ENCODE measurements at regions not wholly inside any gene's neighbourhood (a gene's known extent, or its start where the extent isn't known, plus 50 kb on each side); places are given as distances from the start of the nearest gene placed in this dataset.
A peak's percentile ranks its signal among the peaks of the same experiment; 100 is the strongest.
"Not testable (repeated sequence)": the region's sequence is repeated elsewhere in the genome, so short reads cannot be mapped to it uniquely, and the experiment has no call there.

DNA sequence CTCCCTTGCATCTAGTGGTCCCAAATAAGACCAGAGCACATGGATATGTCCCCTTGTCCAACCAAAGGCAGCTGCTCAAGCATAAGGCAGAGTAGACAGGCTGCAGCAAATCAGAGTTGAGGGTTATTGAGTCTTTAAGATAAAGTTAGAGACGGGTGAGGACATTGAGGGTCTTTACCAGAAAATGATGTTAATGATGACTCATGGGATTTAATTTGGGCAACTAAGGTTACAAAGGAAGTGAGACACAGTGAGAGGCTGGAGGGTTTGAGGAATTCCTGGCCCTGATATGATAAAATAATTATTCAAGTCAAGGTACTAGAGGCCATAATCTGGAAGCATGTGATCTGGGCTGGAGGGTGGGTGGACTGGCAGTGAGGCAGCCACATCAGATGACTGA, 133.6 kb downstream of the ALDH8A1 start:
- H3K4me2 ChIP-seq, result 0 out of 22 replicates have a peak overlapping the region, but pooled peaks of 1 of the 11 experiments have one; percentile 9
- no peak overlapping the region for H3K4me3 ChIP-seq
- H4K20me1 ChIP-seq, result no peaks in the 10 kb centered on the region
- H3K4me1 ChIP-seq, result no peaks in the 10 kb centered on the region
- H3K27ac ChIP-seq, result no peak overlapping the region
- no peaks in the 10 kb centered on the region for H3K36me3 ChIP-seq
- H3K9me3 ChIP-seq (replicated peaks in 1 of 11), result no peaks in the 10 kb centered on the region
- H3K27me3 ChIP-seq, result no peaks in the 10 kb centered on the region
- H3K9ac ChIP-seq, result no peak overlapping the region
- TF ChIP-seq Cebpa-rat (IDR thresholded peaks at IDR 0.05), result no peak

DNA sequence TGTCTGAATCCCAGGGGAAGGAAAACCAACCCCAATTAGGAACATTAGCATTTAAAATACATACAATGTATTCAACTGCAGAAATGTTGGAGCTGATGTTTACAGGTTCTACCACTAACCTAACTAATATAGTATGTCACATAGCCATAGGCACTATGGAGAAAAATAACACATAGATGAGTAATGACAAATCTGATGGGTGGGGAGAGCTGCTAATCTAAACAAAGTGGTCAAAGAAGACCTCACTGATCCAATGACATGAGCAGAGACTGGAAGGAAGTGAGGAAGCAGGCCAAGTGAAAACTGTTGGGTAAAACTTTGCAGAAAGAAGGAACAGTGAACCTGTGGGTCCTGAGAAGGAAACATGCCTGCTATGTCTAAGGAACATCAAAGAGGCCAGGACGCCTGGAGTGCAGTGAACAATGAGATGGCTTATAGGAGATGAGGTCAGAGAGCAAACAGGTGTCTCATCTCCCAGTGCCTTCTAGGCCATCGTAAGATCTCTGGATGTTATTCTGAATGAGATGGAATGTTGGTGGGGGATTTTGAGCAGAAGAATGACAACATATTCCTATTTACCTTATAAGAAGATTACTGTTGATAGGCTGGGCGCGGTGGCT, 135.7 kb downstream of the ALDH8A1 start:
- Histone ChIP-seq H3K4me3 (no peak overlapping the region), H3K27ac (no peak overlapping the region), H3K9me3 (replicated peaks in 1 of 11) (no peaks in the 10 kb centered on the region), H3K4me2 (no peak overlapping the region), H3K36me3 (no peaks in the 10 kb centered on the region), H3K27me3 (no peaks in the 10 kb centered on the region), H3K4me1 (no peaks in the 10 kb centered on the region), H4K20me1 (no peaks in the 10 kb centered on the region), H3K9ac (no peak overlapping the region)
- TF ChIP-seq Cebpa-rat (IDR thresholded peaks at IDR 0.05), result no peak

DNA sequence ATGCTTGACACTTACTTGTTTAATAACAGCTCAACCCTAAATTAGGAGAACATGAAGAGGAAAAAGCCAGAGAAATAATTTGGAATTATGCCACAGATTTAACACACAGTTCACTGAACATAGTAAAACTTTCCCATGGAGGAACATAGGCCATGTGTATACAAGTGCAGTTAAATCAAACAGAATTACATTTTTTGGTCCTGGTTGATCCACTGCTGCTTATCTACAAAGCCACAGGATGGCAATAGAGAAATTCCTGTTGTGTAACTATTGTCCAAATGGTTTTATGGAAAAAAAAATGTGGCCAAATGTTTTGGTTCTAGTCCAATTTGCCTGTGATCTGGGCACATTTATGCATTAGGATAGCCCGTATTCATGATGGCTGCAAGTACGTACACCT, 136.8 kb downstream of the ALDH8A1 start:
- no peaks in the 10 kb centered on the region for H3K36me3 ChIP-seq
- H3K4me1 ChIP-seq, result no peaks in the 10 kb centered on the region
- H3K9ac ChIP-seq, result no peak overlapping the region
- no peak overlapping the region for H3K4me3 ChIP-seq
- no peaks in the 10 kb centered on the region for H3K27me3 ChIP-seq
- no peaks in the 10 kb centered on the region for H3K9me3 ChIP-seq (replicated peaks in 1 of 11)
- H3K27ac ChIP-seq, result no peak overlapping the region
- TF ChIP-seq Cebpa-rat (IDR thresholded peaks at IDR 0.05), result no peak
- no peaks in the 10 kb centered on the region for H4K20me1 ChIP-seq
- no peak overlapping the region for H3K4me2 ChIP-seq

DNA sequence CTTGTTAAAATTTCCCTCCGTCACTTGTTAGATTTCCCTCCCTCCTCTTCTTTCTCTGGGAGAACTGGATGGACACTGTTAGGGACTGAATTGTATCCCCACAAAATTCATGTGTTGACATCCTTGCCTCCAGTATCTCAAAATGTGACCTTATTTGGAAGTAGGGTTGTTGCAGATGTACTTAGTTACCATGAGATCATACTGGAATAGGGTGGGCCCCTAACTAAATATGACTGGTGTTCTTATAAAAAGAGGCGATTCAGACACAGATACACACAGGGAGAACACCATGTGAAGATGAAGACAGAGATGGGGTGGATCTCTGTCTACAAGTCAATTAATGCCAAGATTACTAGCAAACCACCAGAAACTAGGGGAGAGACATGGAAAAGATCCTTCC, 139.5 kb downstream of the ALDH8A1 start:
- Histone ChIP-seq H3K27ac (no peak overlapping the region), H3K4me2 (no peak overlapping the region), H3K9ac (no peak overlapping the region), H4K20me1 (no peaks in the 10 kb centered on the region), H3K4me3 (no peak overlapping the region), H3K27me3 (no peaks in the 10 kb centered on the region), H3K36me3 (no peaks in the 10 kb centered on the region), H3K4me1 (peaks cover 0 to 20% (median 13%) of the 10 kb centered on the region in 10 experiments; a peak in 15 of 20 replicates), H3K9me3 (replicated peaks in 1 of 11) (no peaks in the 10 kb centered on the region)
- TF ChIP-seq Cebpa-rat (IDR thresholded peaks at IDR 0.05), result no peak

DNA sequence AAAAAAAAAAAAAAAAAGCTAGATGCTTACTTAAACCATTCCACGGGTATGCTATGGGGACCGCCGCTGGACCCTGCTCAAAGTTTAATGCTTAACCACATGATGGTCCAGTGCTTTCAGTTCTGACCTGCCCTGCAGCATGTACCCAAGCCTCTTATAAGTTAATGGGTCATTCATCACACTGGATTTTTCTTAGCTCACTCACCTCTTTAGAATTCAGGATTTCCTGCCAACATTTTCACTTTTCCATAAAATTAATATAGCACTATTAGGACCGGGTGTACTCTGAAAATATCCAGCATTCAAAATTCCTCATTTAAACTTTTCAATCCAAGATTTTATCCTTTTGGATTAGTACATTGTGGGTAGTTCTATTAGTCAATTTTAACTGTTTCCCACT, 140.8 kb downstream of the ALDH8A1 start:
- no peaks in the 10 kb centered on the region for H3K27me3 ChIP-seq

DNA sequence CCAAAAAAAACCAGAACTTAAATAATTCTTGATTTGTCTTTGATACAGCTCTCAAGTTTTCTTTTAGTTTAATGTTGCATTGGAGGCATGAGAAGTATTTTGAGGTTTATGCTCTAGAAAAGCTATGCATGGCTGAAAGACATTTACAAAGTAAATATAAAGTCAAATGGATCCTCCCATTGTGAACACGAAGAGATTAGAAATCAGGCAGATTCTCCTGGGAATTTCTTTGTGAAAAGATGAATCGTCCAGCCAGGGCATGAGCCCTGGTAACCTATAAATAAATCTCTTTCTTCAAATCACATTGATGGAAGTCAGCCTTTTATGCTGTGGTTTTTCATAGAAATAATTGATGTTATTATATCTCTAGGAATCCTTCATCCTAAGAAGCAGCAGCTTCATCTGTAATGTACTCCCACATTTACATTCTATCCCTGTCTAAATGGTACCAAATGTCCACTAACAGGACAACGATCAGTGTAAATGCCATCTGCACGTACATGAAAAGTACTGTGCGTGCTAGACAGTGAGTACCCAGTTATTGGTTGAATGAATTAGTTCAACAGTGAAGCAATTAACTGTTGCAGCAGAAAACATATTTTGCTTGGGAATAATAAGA, 143.6 kb downstream of the ALDH8A1 start:
- Histone ChIP-seq H3K4me3 (no peak overlapping the region), H3K9me3 (replicated peaks in 1 of 11) (no peaks in the 10 kb centered on the region), H3K4me2 (peak overlapping the region in 10 of 11 experiments; percentile 7 to 67 (median 56); a peak in 16 of 22 replicates), H3K9ac (no peak overlapping the region; a peak in 1 of 22 replicates), H3K4me1 (peaks cover 0 to 22% (median 13%) of the 10 kb centered on the region in 10 experiments; a peak in 15 of 20 replicates), H3K27me3 (no peaks in the 10 kb centered on the region), H4K20me1 (no peaks in the 10 kb centered on the region), H3K36me3 (no peaks in the 10 kb centered on the region), H3K27ac (no peak overlapping the region)
- TF ChIP-seq Cebpa-rat (IDR thresholded peaks at IDR 0.05), result no peak

More for the DNA sequence above, 140.8 kb downstream of the ALDH8A1 start:
- H3K4me2 ChIP-seq, result no peak overlapping the region
- H3K27ac ChIP-seq, result no peak overlapping the region
- no peak overlapping the region for H3K9ac ChIP-seq
- H3K4me1 ChIP-seq, result peaks cover 0 to 22% (median 13%) of the 10 kb centered on the region in 10 experiments; a peak in 15 of 20 replicates
- no peaks in the 10 kb centered on the region for H3K9me3 ChIP-seq (replicated peaks in 1 of 11)
- no peaks in the 10 kb centered on the region for H4K20me1 ChIP-seq
- no peak for TF ChIP-seq Cebpa-rat (IDR thresholded peaks at IDR 0.05)
- H3K36me3 ChIP-seq, result no peaks in the 10 kb centered on the region
- H3K4me3 ChIP-seq, result no peak overlapping the region

DNA sequence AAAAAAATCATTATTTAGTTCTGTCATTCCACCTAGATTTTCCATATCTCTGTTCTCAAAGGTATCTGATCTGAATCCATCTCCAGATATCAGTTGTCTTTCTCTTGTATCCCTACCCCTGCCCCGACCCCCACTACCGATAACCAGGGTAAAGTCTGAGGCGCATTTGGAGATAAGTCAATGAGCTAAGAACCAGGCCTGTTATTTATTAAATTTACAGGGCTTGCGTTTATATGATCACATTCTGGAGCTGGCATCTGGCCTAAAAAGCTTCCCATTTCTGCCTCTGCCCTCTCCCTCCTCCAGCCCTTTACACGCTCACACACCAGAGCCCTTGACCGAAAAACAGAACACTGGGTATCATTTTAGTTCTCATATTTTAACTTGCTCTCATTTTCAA, 144.7 kb downstream of the ALDH8A1 start:
- Histone ChIP-seq H3K4me1 (peaks cover 0 to 22% (median 13%) of the 10 kb centered on the region in 10 experiments; a peak in 15 of 20 replicates), H3K36me3 (no peaks in the 10 kb centered on the region)
- TF ChIP-seq Cebpa-rat (IDR thresholded peaks at IDR 0.05), result no peak

DNA sequence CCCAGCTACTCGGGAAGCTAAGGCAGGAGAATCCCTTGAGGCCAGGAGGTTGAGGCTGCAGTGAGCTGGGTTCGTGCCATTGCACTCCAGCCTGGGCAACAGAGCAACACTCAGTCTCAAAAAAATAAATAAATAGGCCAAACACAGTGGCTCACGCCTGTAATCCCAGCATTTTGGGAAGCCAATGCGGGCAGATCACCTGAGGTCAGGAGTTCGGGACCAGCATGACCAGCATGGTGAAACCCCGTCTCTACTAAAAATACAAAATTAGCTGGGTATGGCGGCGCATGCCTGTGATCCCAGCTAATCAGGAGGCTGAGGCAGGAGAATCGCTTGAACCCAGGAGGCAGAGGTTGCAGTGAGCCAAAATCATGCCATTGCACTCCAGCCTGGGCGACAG, 145.6 kb downstream of the ALDH8A1 start:
- not testable (repeated sequence) for H3K9ac ChIP-seq; H4K20me1 ChIP-seq; H3K4me3 ChIP-seq; H3K27ac ChIP-seq; H3K27me3 ChIP-seq; H3K36me3 ChIP-seq; H3K4me2 ChIP-seq; H3K9me3 ChIP-seq (replicated peaks in 1 of 11)
- H3K4me1 ChIP-seq, result peaks cover 0 to 22% (median 13%) of the 10 kb centered on the region in 10 experiments; a peak in 15 of 20 replicates

More for the DNA sequence above, 144.7 kb downstream of the ALDH8A1 start:
- H3K4me2 ChIP-seq, result peak overlapping the region in 4 of 11 experiments; percentile 57 to 67 (median 60); a peak in 3 of 22 replicates
- no peaks in the 10 kb centered on the region for H4K20me1 ChIP-seq
- H3K9ac ChIP-seq, result no peak overlapping the region
- H3K27ac ChIP-seq, result no peak overlapping the region
- no peaks in the 10 kb centered on the region for H3K9me3 ChIP-seq (replicated peaks in 1 of 11)
- no peaks in the 10 kb centered on the region for H3K27me3 ChIP-seq
- H3K4me3 ChIP-seq, result no peak overlapping the region

DNA sequence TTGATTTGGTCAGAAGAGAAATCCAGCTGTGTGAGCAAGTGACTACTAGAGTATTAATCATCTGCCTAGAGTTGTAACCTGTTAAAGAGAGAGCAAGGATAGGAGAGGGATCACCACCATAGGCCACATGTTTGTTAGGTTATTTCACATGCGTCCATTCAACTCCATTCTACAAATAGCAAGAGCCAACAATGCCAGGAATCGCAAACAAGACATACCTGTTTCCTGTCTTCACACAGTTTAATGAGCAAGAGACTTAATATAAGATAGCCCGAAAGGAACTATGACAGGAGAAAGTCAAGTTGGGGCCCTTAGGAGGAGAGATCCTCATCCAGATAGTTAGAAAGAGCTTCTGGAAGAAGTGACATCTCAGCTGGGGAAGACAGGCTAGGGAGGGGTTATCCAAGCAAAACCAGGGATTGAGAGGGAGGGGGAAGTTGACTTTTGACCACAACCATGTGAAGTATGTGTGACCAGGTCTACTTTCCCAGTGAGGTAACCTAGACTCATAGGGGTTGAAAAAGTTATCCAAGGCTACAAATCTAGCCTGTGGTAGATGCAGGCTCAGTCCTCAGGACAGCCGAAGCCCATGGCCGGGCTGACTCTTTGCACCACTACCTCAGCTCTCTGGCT, 147.4 kb downstream of the ALDH8A1 start:
- H3K4me2 ChIP-seq, result no peak overlapping the region
- H3K36me3 ChIP-seq, result no peaks in the 10 kb centered on the region
- H3K9me3 ChIP-seq (replicated peaks in 1 of 11), result no peaks in the 10 kb centered on the region
- H3K27ac ChIP-seq, result no peak overlapping the region
- no peak overlapping the region for H3K9ac ChIP-seq
- H3K4me3 ChIP-seq, result no peak overlapping the region
- H3K27me3 ChIP-seq, result no peaks in the 10 kb centered on the region
- TF ChIP-seq Cebpa-rat (IDR thresholded peaks at IDR 0.05), result no peak
- no peaks in the 10 kb centered on the region for H4K20me1 ChIP-seq
- H3K4me1 ChIP-seq, result peaks cover 0 to 22% (median 13%) of the 10 kb centered on the region in 10 experiments; a peak in 15 of 20 replicates
